ENCODE measurements at regions not wholly inside any gene's neighbourhood (a gene's known extent, or its start where the extent isn't known, plus 50 kb on each side); places are given as distances from the start of the nearest gene placed in this dataset.

DNA sequence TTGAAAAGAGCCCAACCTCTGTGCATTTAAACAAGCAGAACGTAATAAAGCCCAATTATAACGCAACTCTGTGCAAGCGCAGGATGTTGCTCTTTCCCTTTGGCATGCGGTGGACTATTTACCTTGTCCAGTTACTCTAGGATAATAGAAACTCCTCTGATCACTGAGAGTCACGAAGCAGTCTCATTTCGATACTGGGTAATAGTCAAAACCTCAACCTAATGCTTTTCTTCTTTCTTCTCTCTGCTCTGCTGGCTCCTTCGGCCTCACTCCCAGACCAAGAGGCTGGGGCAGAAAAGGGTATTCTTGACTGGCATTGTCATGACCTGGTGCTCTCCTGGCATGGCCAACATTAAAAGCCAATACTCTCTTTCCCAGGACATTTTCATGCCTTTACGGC is 89.7 kb upstream of the GCFC2 start:
- TF ChIP-seq, protein P1, sequence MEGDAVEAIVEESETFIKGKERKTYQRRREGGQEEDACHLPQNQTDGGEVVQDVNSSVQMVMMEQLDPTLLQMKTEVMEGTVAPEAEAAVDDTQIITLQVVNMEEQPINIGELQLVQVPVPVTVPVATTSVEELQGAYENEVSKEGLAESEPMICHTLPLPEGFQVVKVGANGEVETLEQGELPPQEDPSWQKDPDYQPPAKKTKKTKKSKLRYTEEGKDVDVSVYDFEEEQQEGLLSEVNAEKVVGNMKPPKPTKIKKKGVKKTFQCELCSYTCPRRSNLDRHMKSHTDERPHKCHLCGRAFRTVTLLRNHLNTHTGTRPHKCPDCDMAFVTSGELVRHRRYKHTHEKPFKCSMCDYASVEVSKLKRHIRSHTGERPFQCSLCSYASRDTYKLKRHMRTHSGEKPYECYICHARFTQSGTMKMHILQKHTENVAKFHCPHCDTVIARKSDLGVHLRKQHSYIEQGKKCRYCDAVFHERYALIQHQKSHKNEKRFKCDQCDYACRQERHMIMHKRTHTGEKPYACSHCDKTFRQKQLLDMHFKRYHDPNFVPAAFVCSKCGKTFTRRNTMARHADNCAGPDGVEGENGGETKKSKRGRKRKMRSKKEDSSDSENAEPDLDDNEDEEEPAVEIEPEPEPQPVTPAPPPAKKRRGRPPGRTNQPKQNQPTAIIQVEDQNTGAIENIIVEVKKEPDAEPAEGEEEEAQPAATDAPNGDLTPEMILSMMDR (conservative IDR thresholded peaks at IDR 0.05; ENCODE audit: low read depth, low read length): no peak
- TF ChIP-seq EZH2 (IDR thresholded peaks at IDR 0.05; ENCODE audit: low read length, unreplicated experiment): no peak
